Retinal pigment epithelial cell (primary cell): ENCODE measurements at regions not wholly inside any gene's neighbourhood (a gene's known extent, or its start where the extent isn't known, plus 50 kb on each side); places are given as distances from the start of the nearest gene placed in this dataset.

Experiments
- DNase-seq: peaks from one replicate; pipeline ENCODE4 v3.0.0-alpha.2; 2010; ENCODE audit warnings: low read depth
- H3K4me3 ChIP-seq: 2 replicates; pipeline ENCODE4 v1.5.1; 2011; ENCODE audit warnings: mild to moderate bottlenecking, low read length, control low read depth, moderate library complexity
- TF ChIP-seq, protein P1 (sequence below): conservative IDR thresholded peaks from 2 replicates; pipeline ENCODE4 v1.5.1; 2011; ENCODE audit warnings: low read depth, low read length, control low read depth, inconsistent platforms

DNA sequence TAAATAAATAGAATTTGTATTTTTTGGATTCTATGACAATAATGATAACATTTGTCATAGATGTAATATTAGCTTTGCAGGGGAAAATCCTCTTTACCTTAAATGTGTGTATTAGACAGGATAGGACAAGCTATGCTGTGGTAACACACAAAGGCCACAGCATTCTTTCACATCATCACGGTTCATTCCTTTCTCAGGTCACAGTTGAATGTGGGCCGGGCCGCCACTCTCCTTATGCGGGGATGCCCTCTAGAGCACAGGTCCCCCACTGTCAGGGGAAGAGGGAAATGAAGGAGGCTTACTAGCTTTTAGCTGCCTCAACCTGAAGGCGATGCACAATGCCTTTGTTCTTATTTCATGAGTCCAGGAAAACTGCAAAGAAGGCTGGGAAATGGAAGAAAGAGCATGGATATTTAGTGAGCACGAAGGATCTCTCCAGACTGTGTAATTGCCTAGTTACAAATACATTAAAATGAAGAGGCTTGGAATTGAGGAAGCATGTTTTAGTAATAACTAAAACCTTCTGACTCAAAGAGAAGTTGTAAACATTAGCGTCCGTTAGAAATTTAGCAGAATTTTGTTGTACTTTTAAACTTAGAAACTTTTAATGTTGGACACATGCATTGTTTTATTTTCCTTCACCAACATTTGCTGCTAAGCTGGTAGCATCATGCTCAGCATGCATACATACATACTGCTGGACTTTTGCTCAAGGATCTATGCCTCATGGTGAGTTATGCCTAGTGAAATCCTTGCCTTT is 248.9 kb upstream of the FOXQ1 start:
- H3K4me3 ChIP-seq, result no peak overlapping the region
- DNase-seq, result no peak
- TF ChIP-seq, protein P1, sequence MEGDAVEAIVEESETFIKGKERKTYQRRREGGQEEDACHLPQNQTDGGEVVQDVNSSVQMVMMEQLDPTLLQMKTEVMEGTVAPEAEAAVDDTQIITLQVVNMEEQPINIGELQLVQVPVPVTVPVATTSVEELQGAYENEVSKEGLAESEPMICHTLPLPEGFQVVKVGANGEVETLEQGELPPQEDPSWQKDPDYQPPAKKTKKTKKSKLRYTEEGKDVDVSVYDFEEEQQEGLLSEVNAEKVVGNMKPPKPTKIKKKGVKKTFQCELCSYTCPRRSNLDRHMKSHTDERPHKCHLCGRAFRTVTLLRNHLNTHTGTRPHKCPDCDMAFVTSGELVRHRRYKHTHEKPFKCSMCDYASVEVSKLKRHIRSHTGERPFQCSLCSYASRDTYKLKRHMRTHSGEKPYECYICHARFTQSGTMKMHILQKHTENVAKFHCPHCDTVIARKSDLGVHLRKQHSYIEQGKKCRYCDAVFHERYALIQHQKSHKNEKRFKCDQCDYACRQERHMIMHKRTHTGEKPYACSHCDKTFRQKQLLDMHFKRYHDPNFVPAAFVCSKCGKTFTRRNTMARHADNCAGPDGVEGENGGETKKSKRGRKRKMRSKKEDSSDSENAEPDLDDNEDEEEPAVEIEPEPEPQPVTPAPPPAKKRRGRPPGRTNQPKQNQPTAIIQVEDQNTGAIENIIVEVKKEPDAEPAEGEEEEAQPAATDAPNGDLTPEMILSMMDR, result no peak

DNA sequence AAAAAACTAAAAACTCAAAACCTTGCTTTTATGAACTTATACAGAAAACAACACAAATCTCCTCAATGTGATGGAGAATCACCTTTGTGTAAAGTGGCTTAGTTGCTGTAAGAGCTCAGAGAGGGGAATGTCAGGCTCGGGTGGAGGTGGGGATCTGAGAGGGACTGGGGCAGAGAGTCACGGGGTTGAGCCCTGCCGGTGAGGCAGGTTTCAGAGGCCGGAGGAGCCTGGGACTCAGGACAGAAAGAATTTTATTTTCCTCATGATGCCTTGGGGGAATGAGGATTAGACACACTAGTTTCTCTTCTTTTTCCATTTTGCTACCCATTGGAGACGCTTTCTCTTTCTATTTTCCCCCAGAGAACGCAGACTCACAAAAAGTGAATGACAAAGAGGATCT is 252.3 kb upstream of the FOXQ1 start:
- H3K4me3 ChIP-seq, result no peak overlapping the region
- DNase-seq, result no peak
- TF ChIP-seq, protein P1, result no peak

DNA sequence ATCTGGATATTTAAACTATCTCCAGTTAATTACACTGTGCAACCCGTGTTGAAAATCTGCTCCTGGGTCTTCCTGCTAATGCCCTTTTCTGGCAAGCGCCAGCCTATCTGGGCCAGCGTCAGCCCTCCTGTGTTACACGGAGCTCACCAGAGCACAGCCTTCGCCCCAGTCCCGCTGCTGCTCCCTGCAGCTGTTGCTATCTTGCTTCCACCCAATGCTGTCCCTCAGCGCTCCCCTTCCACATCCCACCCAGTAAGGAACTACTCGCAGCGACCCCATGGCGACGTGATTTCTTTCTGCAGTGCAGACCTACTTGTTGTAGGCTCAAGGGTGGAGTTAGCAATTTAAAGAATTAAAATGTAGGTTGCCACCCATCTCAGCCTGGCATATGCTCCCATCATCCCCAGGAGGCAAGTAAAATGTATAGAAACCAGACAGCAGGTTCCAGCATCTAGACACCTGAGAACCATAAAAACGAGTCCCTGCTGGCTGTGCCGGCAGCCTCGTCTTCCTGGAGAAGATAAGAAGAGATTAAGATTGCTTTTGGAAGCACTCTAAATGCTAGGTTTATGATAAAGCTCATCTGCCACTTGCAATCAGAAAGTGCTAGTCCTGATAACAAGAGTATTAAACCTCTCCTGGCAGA is 254.3 kb upstream of the FOXQ1 start:
- DNase-seq, result no peak
- H3K4me3 ChIP-seq, result no peak overlapping the region
- TF ChIP-seq, protein P1, result no peak

DNA sequence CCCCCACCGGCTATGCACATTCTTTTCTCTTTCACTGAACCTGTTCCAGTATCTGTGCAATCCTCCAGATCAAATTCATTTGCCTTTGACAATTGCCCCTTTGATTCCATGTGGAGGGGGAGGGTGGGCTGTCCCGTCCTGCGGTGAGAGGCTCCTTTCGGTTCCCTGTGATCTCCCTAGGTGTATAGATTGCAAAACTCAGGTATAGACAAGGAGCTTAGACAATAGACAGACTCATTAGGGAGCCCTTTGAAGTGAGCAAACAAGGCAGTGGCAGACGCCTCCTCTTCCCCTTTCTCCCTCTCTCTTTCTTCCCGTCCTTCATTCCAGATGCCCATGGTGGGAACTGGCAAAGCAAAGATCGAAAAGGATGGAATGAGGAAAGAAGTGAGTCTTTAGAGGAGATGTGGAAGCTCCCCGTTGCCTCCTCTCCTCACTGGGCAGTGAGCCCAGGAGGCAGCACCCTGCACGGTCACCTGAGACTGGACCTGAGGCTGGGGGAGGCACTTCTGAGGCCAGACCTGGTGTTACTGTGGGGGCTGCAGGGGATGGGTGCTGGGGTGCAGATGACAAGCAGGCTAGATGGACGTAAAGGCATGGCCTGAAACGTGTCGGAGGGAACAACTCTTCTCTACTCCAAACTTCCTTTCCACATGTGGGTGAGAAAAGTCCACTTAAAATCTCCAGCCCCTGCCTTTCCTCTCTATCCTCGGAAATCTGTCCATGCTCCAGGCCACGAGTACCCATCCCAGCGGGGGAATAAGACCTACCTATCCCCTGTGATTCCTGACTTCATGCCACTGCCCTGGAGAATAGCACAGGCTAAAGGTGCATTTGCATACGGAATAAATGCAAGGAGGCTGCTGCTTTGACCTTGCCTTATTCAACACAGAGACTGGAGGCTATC is 256.6 kb upstream of the FOXQ1 start:
- TF ChIP-seq, protein P1, result no peak
- H3K4me3 ChIP-seq, result no peak overlapping the region

DNA sequence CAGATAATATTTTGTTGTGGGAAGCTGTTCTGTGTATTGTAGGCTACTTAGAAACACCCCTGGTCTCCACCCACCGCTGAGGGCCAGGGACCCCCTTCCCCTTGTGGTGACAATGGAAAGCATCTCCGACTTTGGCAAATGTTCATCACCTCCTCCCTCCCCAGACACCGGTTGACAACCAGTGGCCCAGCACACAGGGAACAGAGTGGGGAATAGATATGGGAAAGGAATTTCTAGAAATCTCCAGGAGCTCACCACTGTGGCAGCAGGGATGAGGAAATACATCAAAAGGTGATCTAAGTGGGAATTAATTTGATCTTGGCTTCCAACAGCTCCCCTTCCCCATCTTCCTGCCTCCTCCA is 257.3 kb upstream of the FOXQ1 start:
- TF ChIP-seq, protein P1, result no peak
- DNase-seq, result no peak
- no peak overlapping the region for H3K4me3 ChIP-seq

More for the DNA sequence above, 256.6 kb upstream of the FOXQ1 start:
- DNase-seq, result no peak

DNA sequence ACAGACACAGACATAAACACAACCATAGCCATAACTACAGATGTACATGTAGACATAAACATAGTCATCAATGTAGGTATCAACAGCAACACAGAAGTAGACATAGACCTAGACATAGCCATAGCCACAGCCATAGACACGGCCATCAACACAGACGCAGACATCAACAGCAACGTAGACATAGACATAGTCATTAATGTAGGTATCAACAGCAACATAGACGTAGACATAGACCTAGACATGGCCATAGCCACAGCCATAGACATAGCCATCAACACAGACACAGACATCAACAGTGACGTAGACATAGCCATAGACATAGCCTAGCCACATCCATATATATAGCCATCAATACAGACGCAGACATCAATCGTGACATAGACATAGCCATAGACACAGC is 258.3 kb upstream of the FOXQ1 start:
- DNase-seq, result no peak
- H3K4me3 ChIP-seq, result no peak overlapping the region
- TF ChIP-seq, protein P1, result no peak
